ENCODE measurements at regions not wholly inside any gene's neighbourhood (a gene's known extent, or its start where the extent isn't known, plus 50 kb on each side); places are given as distances from the start of the nearest gene placed in this dataset.

DNA sequence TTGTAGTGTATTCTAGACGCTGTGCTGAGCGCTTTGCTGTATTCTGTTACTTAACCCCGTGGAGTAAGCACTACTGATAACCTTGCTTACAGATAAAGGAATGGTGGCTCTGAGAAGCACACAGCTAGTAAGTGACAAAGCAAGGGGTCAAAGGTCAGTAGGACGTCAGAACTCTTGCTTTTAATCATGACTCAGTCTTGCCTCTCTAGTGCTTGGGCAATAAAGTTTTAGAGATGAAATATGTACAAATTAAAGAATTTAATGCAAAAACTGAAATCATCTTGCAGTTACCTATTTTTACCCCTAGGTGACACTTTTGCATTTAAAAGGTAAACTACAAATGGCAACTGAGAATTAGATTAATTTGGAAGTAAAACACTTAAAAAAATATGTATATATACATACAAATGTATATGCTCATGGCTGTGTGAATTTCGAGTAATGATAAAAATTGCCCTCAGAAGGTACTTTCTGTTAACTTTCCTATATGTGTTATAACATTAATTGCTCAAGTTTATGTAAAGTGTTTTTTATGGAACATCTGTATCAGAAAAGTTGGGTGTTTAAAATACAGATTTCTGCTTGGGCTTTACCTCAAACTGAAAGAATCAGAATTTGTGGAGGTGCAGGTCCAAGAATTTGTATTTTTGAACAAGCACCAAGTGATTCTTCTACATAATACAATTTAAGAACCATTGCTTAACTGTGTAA is 175.1 kb upstream of the DAB2 start:
- no peak overlapping the region for H3K4me3 ChIP-seq (ENCODE audit: low read depth, low read length, poor library complexity, severe bottlenecking)
- no peaks in the 10 kb centered on the region for H3K79me2 ChIP-seq (ENCODE audit: insufficient read depth, low read length)
- H3K9me3 ChIP-seq (ENCODE audit: low read length) = no peaks in the 10 kb centered on the region
- H3K36me3 ChIP-seq (ENCODE audit: insufficient read depth, low read length) = no peaks in the 10 kb centered on the region
- no peaks in the 10 kb centered on the region for H3K27me3 ChIP-seq (ENCODE audit: insufficient read depth, low read length)
- H3F3A ChIP-seq (ENCODE audit: insufficient read depth, low read length) = no peaks in the 10 kb centered on the region
- H3K4me2 ChIP-seq (ENCODE audit: low read length) = no peak overlapping the region
- no peak overlapping the region for H2AFZ ChIP-seq (ENCODE audit: low read length)
- no peak overlapping the region for H3K9ac ChIP-seq (ENCODE audit: low read length)
- no peak overlapping the region for H3K27ac ChIP-seq (ENCODE audit: low read depth, low read length, poor library complexity, severe bottlenecking)
- no peaks in the 10 kb centered on the region for H3K4me1 ChIP-seq (ENCODE audit: insufficient read depth, low read length, severe bottlenecking)
- no peaks in the 10 kb centered on the region for H4K20me1 ChIP-seq (ENCODE audit: insufficient read depth, low read length)
- no peaks in the 10 kb centered on the region for H3K9me2 ChIP-seq (ENCODE audit: low read depth, low read length)
- TF ChIP-seq, protein P1, sequence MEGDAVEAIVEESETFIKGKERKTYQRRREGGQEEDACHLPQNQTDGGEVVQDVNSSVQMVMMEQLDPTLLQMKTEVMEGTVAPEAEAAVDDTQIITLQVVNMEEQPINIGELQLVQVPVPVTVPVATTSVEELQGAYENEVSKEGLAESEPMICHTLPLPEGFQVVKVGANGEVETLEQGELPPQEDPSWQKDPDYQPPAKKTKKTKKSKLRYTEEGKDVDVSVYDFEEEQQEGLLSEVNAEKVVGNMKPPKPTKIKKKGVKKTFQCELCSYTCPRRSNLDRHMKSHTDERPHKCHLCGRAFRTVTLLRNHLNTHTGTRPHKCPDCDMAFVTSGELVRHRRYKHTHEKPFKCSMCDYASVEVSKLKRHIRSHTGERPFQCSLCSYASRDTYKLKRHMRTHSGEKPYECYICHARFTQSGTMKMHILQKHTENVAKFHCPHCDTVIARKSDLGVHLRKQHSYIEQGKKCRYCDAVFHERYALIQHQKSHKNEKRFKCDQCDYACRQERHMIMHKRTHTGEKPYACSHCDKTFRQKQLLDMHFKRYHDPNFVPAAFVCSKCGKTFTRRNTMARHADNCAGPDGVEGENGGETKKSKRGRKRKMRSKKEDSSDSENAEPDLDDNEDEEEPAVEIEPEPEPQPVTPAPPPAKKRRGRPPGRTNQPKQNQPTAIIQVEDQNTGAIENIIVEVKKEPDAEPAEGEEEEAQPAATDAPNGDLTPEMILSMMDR (IDR thresholded peaks at IDR 0.05; ENCODE audit: low read length) = peak; percentile 56; the same call in 1 of the 2 replicates
- TF ChIP-seq EZH2 (IDR thresholded peaks at IDR 0.05; ENCODE audit: borderline replicate concordance, low read length) = no peak

DNA sequence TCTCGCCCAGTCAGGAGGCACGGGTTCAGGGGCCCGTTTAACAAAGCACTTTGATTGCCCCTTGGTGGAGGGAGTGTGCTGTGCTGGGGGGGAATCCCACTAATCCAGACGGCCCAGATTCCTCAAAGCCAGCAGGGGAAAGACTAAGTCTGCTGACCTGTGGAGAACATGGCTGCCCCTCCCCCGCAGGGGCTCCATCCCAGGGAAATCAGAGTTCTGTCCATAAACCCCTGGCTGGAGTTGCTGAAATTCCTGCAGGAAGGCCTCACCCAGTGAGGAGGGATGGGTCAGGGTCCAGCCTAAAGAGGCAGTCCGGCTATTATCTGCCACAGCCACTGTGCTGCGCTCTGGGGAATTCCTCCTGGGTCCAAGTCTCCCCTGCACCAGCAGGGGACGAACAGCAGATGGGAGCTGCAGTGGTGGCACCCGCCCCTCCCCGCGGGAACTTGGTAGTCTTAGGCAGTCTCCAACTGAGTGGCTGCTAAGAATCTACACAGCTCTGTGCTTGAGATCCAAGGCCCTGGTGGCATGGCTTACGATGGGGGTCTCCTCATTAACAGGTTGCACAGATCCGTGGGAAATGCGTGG is 174.0 kb upstream of the DAB2 start:
- Histone ChIP-seq H3K27ac (ENCODE audit: low read depth, low read length, poor library complexity, severe bottlenecking) (no peak overlapping the region), H2AFZ (ENCODE audit: low read length) (no peak overlapping the region)

DNA sequence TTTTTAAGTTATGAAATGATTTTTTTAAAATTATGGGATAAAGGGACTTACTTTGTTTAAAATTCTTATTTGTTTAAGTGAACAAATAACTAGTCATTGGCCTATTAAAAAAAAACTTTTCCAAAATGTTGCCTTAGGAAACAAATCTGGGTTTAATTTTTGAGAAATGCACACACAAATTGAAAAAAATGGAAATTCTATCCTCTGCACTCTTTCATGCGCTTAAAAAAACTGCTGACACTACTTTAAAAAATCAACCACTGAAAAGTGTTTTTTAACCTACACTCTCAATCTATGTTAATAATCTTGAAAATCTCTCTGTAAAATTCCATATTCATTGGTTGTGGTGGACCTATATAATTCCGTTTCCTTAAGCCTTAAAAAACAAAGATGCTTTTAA is 163.4 kb upstream of the DAB2 start:
- Histone ChIP-seq H3F3A (ENCODE audit: insufficient read depth, low read length) (no peaks in the 10 kb centered on the region), H3K4me3 (ENCODE audit: low read depth, low read length, poor library complexity, severe bottlenecking) (no peak overlapping the region), H3K9me3 (ENCODE audit: low read length) (no peaks in the 10 kb centered on the region), H2AFZ (ENCODE audit: low read length) (no peak overlapping the region), H3K4me1 (ENCODE audit: insufficient read depth, low read length, severe bottlenecking) (no peaks in the 10 kb centered on the region), H3K9ac (ENCODE audit: low read length) (no peak overlapping the region), H3K79me2 (ENCODE audit: insufficient read depth, low read length) (no peaks in the 10 kb centered on the region), H3K4me2 (ENCODE audit: low read length) (no peak overlapping the region), H3K36me3 (ENCODE audit: insufficient read depth, low read length) (no peaks in the 10 kb centered on the region), H3K27me3 (ENCODE audit: insufficient read depth, low read length) (no peaks in the 10 kb centered on the region), H3K27ac (ENCODE audit: low read depth, low read length, poor library complexity, severe bottlenecking) (no peak overlapping the region), H4K20me1 (ENCODE audit: insufficient read depth, low read length) (no peaks in the 10 kb centered on the region), H3K9me2 (ENCODE audit: low read depth, low read length) (no peaks in the 10 kb centered on the region)
- TF ChIP-seq, protein P1 (IDR thresholded peaks at IDR 0.05; ENCODE audit: low read length) = no peak
- TF ChIP-seq EZH2 (IDR thresholded peaks at IDR 0.05; ENCODE audit: borderline replicate concordance, low read length) = no peak

More for the DNA sequence above, 174.0 kb upstream of the DAB2 start:
- H3K27me3 ChIP-seq (ENCODE audit: insufficient read depth, low read length) = no peaks in the 10 kb centered on the region
- H3K4me1 ChIP-seq (ENCODE audit: insufficient read depth, low read length, severe bottlenecking) = no peaks in the 10 kb centered on the region
- H4K20me1 ChIP-seq (ENCODE audit: insufficient read depth, low read length) = no peaks in the 10 kb centered on the region
- H3K9me2 ChIP-seq (ENCODE audit: low read depth, low read length) = no peaks in the 10 kb centered on the region
- H3K79me2 ChIP-seq (ENCODE audit: insufficient read depth, low read length) = no peaks in the 10 kb centered on the region
- no peak overlapping the region for H3K9ac ChIP-seq (ENCODE audit: low read length)
- no peak overlapping the region for H3K4me3 ChIP-seq (ENCODE audit: low read depth, low read length, poor library complexity, severe bottlenecking)
- no peaks in the 10 kb centered on the region for H3K9me3 ChIP-seq (ENCODE audit: low read length)
- TF ChIP-seq, protein P1 (IDR thresholded peaks at IDR 0.05; ENCODE audit: low read length) = no peak
- no peak for TF ChIP-seq EZH2 (IDR thresholded peaks at IDR 0.05; ENCODE audit: borderline replicate concordance, low read length)
- no peak overlapping the region for H3K4me2 ChIP-seq (ENCODE audit: low read length)
- no peaks in the 10 kb centered on the region for H3K36me3 ChIP-seq (ENCODE audit: insufficient read depth, low read length)
- no peaks in the 10 kb centered on the region for H3F3A ChIP-seq (ENCODE audit: insufficient read depth, low read length)
